Caco-2 (cell line): ENCODE measurements at regions not wholly inside any gene's neighbourhood (a gene's known extent, or its start where the extent isn't known, plus 50 kb on each side); places are given as distances from the start of the nearest gene placed in this dataset.

Experiments
- BruUV-seq: library from RNA; stranded (reverse); fragments of 400-500 nt; replicated peaks from 2 replicates; lab custom pipeline; 2021; lab: Mats Ljungman, UMichigan
- CTCF ChIA-PET: fragments of 300-600 bp; sonication (Branson Sonifier 250); formaldehyde crosslinking; loops from one replicate; lab custom pipeline; 2022; ENCODE audit warnings: antibody characterized with exemption; lab: Charles Lee
- POLR2A ChIA-PET: fragments of 300-600 bp; sonication (Branson Sonifier 250); formaldehyde crosslinking; loops from one replicate; lab custom pipeline; 2022; ENCODE audit warnings: antibody characterized with exemption; lab: Charles Lee
- DNase-seq, 2 experiments: peaks; one replicate each; pipeline versions ENCODE4 v3.0.0 to v3.0.0-alpha.2; 2020 to 2022
- H3K27me3 ChIP-seq: replicated peaks from 2 replicates; pipeline ENCODE4 v1.6.0; 2011; ENCODE audit warnings: low read length; ENCODE audit not compliant: control insufficient read depth, insufficient read depth
- H3K36me3 ChIP-seq: 2 replicates; pipeline ENCODE4 v1.5.1; 2011; ENCODE audit warnings: low read length; ENCODE audit not compliant: control insufficient read depth, insufficient read depth
- H3K4me1 ChIP-seq: fragments of 250-450 bp; sonication (Bioruptor Pico); 2 replicates; pipeline ENCODE4 v1.5.1; 2020; ENCODE audit warnings: mild to moderate bottlenecking
- H3K4me3 ChIP-seq: 2 replicates; pipeline ENCODE4 v1.5.1; 2011; ENCODE audit warnings: low read depth, mild to moderate bottlenecking, control low read depth, low read length
- H3K9me3 ChIP-seq: fragments of 250-450 bp; sonication (Bioruptor Pico); 2 replicates; pipeline ENCODE4 v1.5.1; 2020; ENCODE audit warnings: mild to moderate bottlenecking, moderate library complexity
- H3K27ac Mint-ChIP-seq: one replicate; pipeline ENCODE4 v1.8.0; 2022; ENCODE audit warnings: mixed read lengths; ENCODE audit not compliant: unreplicated experiment
- H3K27me3 Mint-ChIP-seq: one replicate; pipeline ENCODE4 v1.8.0; 2022; ENCODE audit warnings: mixed read lengths; ENCODE audit not compliant: insufficient read depth, unreplicated experiment
- H3K36me3 Mint-ChIP-seq: one replicate; pipeline ENCODE4 v1.8.0; 2022; ENCODE audit warnings: mild to moderate bottlenecking, mixed read lengths; ENCODE audit not compliant: insufficient read depth, unreplicated experiment
- H3K4me1 Mint-ChIP-seq: one replicate; pipeline ENCODE4 v1.8.0; 2022; ENCODE audit warnings: low read depth, mixed read lengths; ENCODE audit not compliant: unreplicated experiment
- H3K4me3 Mint-ChIP-seq: one replicate; pipeline ENCODE4 v1.8.0; 2022; ENCODE audit warnings: mild to moderate bottlenecking, moderate library complexity, mixed read lengths; ENCODE audit not compliant: unreplicated experiment
- H3K9me3 Mint-ChIP-seq: one replicate; pipeline ENCODE4 v1.8.0; 2022; ENCODE audit warnings: mixed read lengths; ENCODE audit not compliant: unreplicated experiment
- intact Hi-C: fragments of 100-400 bp; cut with micrococcal nuclease; formaldehyde crosslinking; loops from one replicate; pipeline ENCODE4 v1.10.0; 2022; ENCODE audit not compliant: unreplicated experiment
- TF ChIP-seq, protein P1 (sequence below), 2 experiments: fragments of 200-600 bp in 1 of 2; IDR thresholded peaks; 1 replicate in 1 of 2; 2 replicates in 1 of 2; pipeline versions ENCODE4 v1.5.1 to v1.8.0; 2011 to 2022; ENCODE audit warnings: antibody characterized with exemption in 1 of 2, control low read depth in 1 of 2, inconsistent platforms in 1 of 2, low read depth in 1 of 2, low read length in 1 of 2, mild to moderate bottlenecking in 1 of 2, moderate library complexity in 1 of 2; ENCODE audit not compliant: insufficient read depth in 1 of 2, severe bottlenecking in 1 of 2, unreplicated experiment in 1 of 2

DNA sequence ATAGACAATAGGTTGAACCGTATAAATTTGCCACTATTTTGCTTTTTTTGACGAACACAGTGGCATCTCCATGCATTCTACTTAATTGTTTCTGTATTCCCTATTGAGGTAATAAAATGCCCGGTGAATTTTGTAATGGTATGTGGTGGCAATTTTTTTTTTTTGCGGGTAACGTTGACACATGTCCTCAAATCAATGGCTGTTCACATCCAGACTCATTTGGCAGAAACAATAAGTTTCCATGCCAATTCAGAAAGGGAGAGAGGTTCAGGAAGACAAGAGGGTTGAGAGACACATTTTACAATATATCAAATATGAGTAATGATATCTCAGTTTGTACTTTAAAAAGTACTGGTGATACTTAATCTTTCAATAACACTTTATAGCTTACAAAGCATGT lies 463.9 kb downstream of the WDR72 start:
- H3K9me3 Mint-ChIP-seq, result peaks cover under 1% of the 10 kb centered on the region
- Histone ChIP-seq H3K4me1 (no peaks in the 10 kb centered on the region), H3K36me3 (no peaks in the 10 kb centered on the region), H3K27me3 (no peaks in the 10 kb centered on the region), H3K9me3 (no peaks in the 10 kb centered on the region), H3K4me3 (no peak overlapping the region)
- TF ChIP-seq, protein P1, sequence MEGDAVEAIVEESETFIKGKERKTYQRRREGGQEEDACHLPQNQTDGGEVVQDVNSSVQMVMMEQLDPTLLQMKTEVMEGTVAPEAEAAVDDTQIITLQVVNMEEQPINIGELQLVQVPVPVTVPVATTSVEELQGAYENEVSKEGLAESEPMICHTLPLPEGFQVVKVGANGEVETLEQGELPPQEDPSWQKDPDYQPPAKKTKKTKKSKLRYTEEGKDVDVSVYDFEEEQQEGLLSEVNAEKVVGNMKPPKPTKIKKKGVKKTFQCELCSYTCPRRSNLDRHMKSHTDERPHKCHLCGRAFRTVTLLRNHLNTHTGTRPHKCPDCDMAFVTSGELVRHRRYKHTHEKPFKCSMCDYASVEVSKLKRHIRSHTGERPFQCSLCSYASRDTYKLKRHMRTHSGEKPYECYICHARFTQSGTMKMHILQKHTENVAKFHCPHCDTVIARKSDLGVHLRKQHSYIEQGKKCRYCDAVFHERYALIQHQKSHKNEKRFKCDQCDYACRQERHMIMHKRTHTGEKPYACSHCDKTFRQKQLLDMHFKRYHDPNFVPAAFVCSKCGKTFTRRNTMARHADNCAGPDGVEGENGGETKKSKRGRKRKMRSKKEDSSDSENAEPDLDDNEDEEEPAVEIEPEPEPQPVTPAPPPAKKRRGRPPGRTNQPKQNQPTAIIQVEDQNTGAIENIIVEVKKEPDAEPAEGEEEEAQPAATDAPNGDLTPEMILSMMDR (IDR thresholded peaks at IDR 0.05; ENCODE audit: insufficient read depth in 1 of 2, low read depth in 1 of 2, low read length in 1 of 2, severe bottlenecking in 1 of 2, unreplicated experiment in 1 of 2), result no peak
- no TSS peak for BruUV-seq
- no peak overlapping the region for H3K27ac Mint-ChIP-seq
- DNase-seq, result no peak
- ChIA-PET CTCF (no interaction called here), POLR2A (no interaction called here)
- no peaks in the 10 kb centered on the region for H3K36me3 Mint-ChIP-seq
- H3K4me1 Mint-ChIP-seq, result no peaks in the 10 kb centered on the region
- no peak overlapping the region for H3K4me3 Mint-ChIP-seq
- peaks cover 8% of the 10 kb centered on the region for H3K27me3 Mint-ChIP-seq
- intact Hi-C loops, result no loop called here

GRCh38 chr15:53288542-53288941 lies 470.9 kb downstream of the WDR72 start:
- H3K4me1 Mint-ChIP-seq, result no peaks in the 10 kb centered on the region
- intact Hi-C loops, result no loop called here
- CTCF ChIA-PET, result no interaction called here
- no peaks in the 10 kb centered on the region for H3K27me3 ChIP-seq
- BruUV-seq, result no TSS peak
- H3K27me3 Mint-ChIP-seq, result peaks cover 3% of the 10 kb centered on the region
- no peaks in the 10 kb centered on the region for H3K36me3 Mint-ChIP-seq
- no peaks in the 10 kb centered on the region for H3K9me3 Mint-ChIP-seq
- TF ChIP-seq, protein P1 (IDR thresholded peaks at IDR 0.05; ENCODE audit: insufficient read depth in 1 of 2, low read depth in 1 of 2, low read length in 1 of 2, severe bottlenecking in 1 of 2, unreplicated experiment in 1 of 2), result no peak
- no peaks in the 10 kb centered on the region for H3K4me1 ChIP-seq
- H3K9me3 ChIP-seq, result no peaks in the 10 kb centered on the region
- no peaks in the 10 kb centered on the region for H3K36me3 ChIP-seq
- POLR2A ChIA-PET, result no interaction called here
- H3K4me3 ChIP-seq, result no peak overlapping the region
- no peak overlapping the region for H3K4me3 Mint-ChIP-seq
- H3K27ac Mint-ChIP-seq, result no peak overlapping the region
- DNase-seq, result no peak

DNA sequence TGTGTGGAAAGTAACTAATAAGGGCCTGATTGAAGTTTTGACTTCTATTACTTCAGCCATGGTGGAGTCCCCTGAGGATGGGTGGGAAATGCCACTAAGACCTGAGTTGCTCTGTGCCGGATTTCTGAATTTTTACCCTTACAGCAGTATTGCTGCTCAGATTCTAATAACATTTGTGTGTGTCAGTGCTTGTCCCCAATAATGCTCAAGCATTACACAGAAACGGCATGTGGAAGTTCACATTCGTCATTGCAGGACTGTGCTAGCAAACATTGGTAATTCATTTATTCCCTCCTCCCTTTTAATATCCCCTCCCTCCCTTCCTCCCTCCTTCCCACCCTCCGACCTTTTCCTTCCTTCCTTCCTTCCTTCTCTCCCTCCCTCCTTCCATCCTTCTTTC lies 484.5 kb upstream of the ONECUT1 start:
- intact Hi-C loops, result no loop called here
- Histone ChIP-seq H3K27me3 (no peaks in the 10 kb centered on the region; the same call in 1 of the 2 replicates), H3K36me3 (no peaks in the 10 kb centered on the region), H3K4me3 (no peak overlapping the region), H3K4me1 (no peaks in the 10 kb centered on the region), H3K9me3 (no peaks in the 10 kb centered on the region)
- no TSS peak for BruUV-seq
- ChIA-PET CTCF (no interaction called here), POLR2A (no interaction called here)
- no peak for DNase-seq
- Mint-ChIP-seq H3K4me3 (no peak overlapping the region), H3K9me3 (no peaks in the 10 kb centered on the region), H3K27ac (no peak overlapping the region), H3K4me1 (no peaks in the 10 kb centered on the region), H3K36me3 (no peaks in the 10 kb centered on the region), H3K27me3 (peaks cover 8% of the 10 kb centered on the region)
- TF ChIP-seq, protein P1 (IDR thresholded peaks at IDR 0.05; ENCODE audit: insufficient read depth in 1 of 2, low read depth in 1 of 2, low read length in 1 of 2, severe bottlenecking in 1 of 2, unreplicated experiment in 1 of 2), result no peak
